ENCODE measurements at regions not wholly inside any gene's neighbourhood (a gene's known extent, or its start where the extent isn't known, plus 50 kb on each side); places are given as distances from the start of the nearest gene placed in this dataset.

GRCh38 chr5:143729334-143729946, 82.5 kb upstream of the HMHB1 start:
- no peak for DNase-seq

- no peak for DNase-seq
Measured at GRCh38 chr5:143723159-143723558, 88.8 kb upstream of the HMHB1 start.

- DNase-seq: no peak
Measured at GRCh38 chr5:143721925-143722324, 90.0 kb upstream of the HMHB1 start.

- no peak for DNase-seq
Measured at GRCh38 chr5:143720689-143721088, 91.3 kb upstream of the HMHB1 start.

GRCh38 chr5:143717400-143717799, 94.6 kb upstream of the HMHB1 start:
- DNase-seq: no peak

GRCh38 chr5:143716881-143717280, 95.1 kb upstream of the HMHB1 start:
- no peak for DNase-seq

GRCh38 chr5:143715616-143716015, 96.3 kb upstream of the HMHB1 start:
- DNase-seq: no peak

GRCh38 chr5:143714629-143715028, 97.3 kb upstream of the HMHB1 start:
- DNase-seq: no peak

GRCh38 chr5:143713047-143714003, 98.6 kb upstream of the HMHB1 start:
- DNase-seq: no peak

- DNase-seq: no peak
Measured at GRCh38 chr5:143708672-143709071, 103.3 kb upstream of the HMHB1 start.

GRCh38 chr5:143707806-143708205, 104.2 kb upstream of the HMHB1 start:
- DNase-seq: no peak

- DNase-seq: no peak
Measured at GRCh38 chr5:143705381-143705780, 106.6 kb upstream of the HMHB1 start.

GRCh38 chr5:143703659-143704058, 108.3 kb upstream of the HMHB1 start:
- DNase-seq: no peak

- DNase-seq: no peak
Measured at GRCh38 chr5:143701493-143701892, 110.5 kb upstream of the HMHB1 start.

- DNase-seq: no peak
Measured at GRCh38 chr5:143700994-143701393, 111.0 kb upstream of the HMHB1 start.

- DNase-seq: peak; percentile 41
Measured at GRCh38 chr5:143699121-143699520, 112.8 kb upstream of the HMHB1 start.

GRCh38 chr5:143698574-143698973, 113.4 kb upstream of the HMHB1 start:
- peak; percentile 32 for DNase-seq

- DNase-seq: no peak
Measured at GRCh38 chr5:143696921-143697320, 115.0 kb upstream of the HMHB1 start.

GRCh38 chr5:143695941-143696340, 116.0 kb upstream of the HMHB1 start:
- DNase-seq: no peak

- DNase-seq: no peak
Measured at GRCh38 chr5:143695244-143695864, 116.6 kb upstream of the HMHB1 start.

- no peak for DNase-seq
Measured at GRCh38 chr5:143694357-143694756, 117.6 kb upstream of the HMHB1 start.

GRCh38 chr5:143693651-143694252, 118.2 kb upstream of the HMHB1 start:
- peak; percentile 36 for DNase-seq

- no peak for DNase-seq
Measured at GRCh38 chr5:143692342-143692741, 119.6 kb upstream of the HMHB1 start.

- no peak for DNase-seq
Measured at GRCh38 chr5:143691945-143692290, 120.0 kb upstream of the HMHB1 start.

Data from stimulated activated CD8-positive, alpha-beta memory T cell treated with anti-CD3 and anti-CD28 coated beads, Interleukin-4, amount 100 ng/mL, for 48 hours (primary cell).